Neural progenitor cell (in vitro differentiated cells): ENCODE measurements at regions not wholly inside any gene's neighbourhood (a gene's known extent, or its start where the extent isn't known, plus 50 kb on each side); places are given as distances from the start of the nearest gene placed in this dataset.
A peak's percentile ranks its signal among the peaks of the same experiment; 100 is the strongest.

Experiments
- DNase-seq: peaks from one replicate; pipeline ENCODE4 v3.0.0-alpha.2; 2016; ENCODE audit warnings: low spot score
- H2AFZ ChIP-seq: fragments of 200-600 bp; sonication (generic); replicated peaks from 2 replicates; pipeline ENCODE4 v1.6.1; 2016; ENCODE audit warnings: antibody characterized with exemption
- H3F3A ChIP-seq: fragments of 200-600 bp; sonication (generic); 2 replicates; pipeline ENCODE4 v1.6.1; 2016; ENCODE audit warnings: antibody characterized with exemption, low read depth
- H3K27ac ChIP-seq: fragments of 200-600 bp; sonication (generic); 2 replicates; pipeline ENCODE4 v1.5.1; 2016; ENCODE audit warnings: mild to moderate bottlenecking
- H3K27me3 ChIP-seq: fragments of 200-600 bp; sonication (generic); 2 replicates; pipeline ENCODE4 v1.6.1; 2016; ENCODE audit warnings: mild to moderate bottlenecking, moderate library complexity
- H3K36me3 ChIP-seq: fragments of 200-600 bp; sonication (generic); 2 replicates; pipeline ENCODE4 v1.5.1; 2016
- H3K4me1 ChIP-seq: fragments of 200-600 bp; sonication (generic); 2 replicates; pipeline ENCODE4 v1.6.1; 2016; ENCODE audit warnings: mixed run types
- H3K4me2 ChIP-seq: fragments of 200-600 bp; sonication (generic); 2 replicates; pipeline ENCODE4 v1.6.1; 2016
- H3K4me3 ChIP-seq: fragments of 200-600 bp; sonication (generic); 2 replicates; pipeline ENCODE4 v1.5.1; 2016
- H3K79me2 ChIP-seq: fragments of 200-600 bp; sonication (generic); 2 replicates; pipeline ENCODE4 v1.6.1; 2016; ENCODE audit warnings: low read depth
- H3K9ac ChIP-seq: fragments of 200-600 bp; sonication (generic); 2 replicates; pipeline ENCODE4 v1.6.1; 2016
- H3K9me3 ChIP-seq: fragments of 200-600 bp; sonication (generic); 2 replicates; pipeline ENCODE4 v1.5.1; 2016; ENCODE audit warnings: low read depth
- H4K20me1 ChIP-seq: fragments of 200-600 bp; sonication (generic); 2 replicates; pipeline ENCODE4 v1.6.1; 2016; ENCODE audit warnings: low read depth
- H3K27ac Mint-ChIP-seq: 3 replicates; pipeline ENCODE4 v1.8.0; 2021; ENCODE audit warnings: mixed read lengths
- H3K27me3 Mint-ChIP-seq: 2 replicates; pipeline ENCODE4 v1.8.0; 2022; ENCODE audit warnings: low read depth, mild to moderate bottlenecking, inconsistent platforms, moderate library complexity, mixed read lengths; ENCODE audit not compliant: insufficient read depth
- H3K36me3 Mint-ChIP-seq: 3 replicates; pipeline ENCODE4 v1.8.0; 2021; ENCODE audit warnings: mixed read lengths
- H3K4me1 Mint-ChIP-seq: 3 replicates; pipeline ENCODE4 v1.8.0; 2021; ENCODE audit warnings: mixed read lengths
- H3K4me3 Mint-ChIP-seq: 3 replicates; pipeline ENCODE4 v1.8.0; 2021; ENCODE audit warnings: mild to moderate bottlenecking, moderate library complexity, mixed read lengths
- H3K9me3 Mint-ChIP-seq: 3 replicates; pipeline ENCODE4 v1.8.0; 2020; ENCODE audit warnings: mixed read lengths
- CTCF ChIP-seq: fragments of 200-600 bp; sonication (generic); IDR thresholded peaks from 2 replicates; pipeline ENCODE4 v1.5.1; 2017; ENCODE audit warnings: antibody characterized with exemption, mild to moderate bottlenecking
- EZH2 ChIP-seq: fragments of 200-600 bp; sonication (generic); IDR thresholded peaks from 2 replicates; pipeline ENCODE4 v1.6.1; 2017; ENCODE audit warnings: antibody characterized with exemption, mild to moderate bottlenecking, moderate library complexity
- EZH2phosphoT487 ChIP-seq: fragments of 200-600 bp; sonication (generic); IDR thresholded peaks from 2 replicates; pipeline ENCODE4 v1.6.1; 2017; ENCODE audit warnings: antibody characterized with exemption

DNA sequence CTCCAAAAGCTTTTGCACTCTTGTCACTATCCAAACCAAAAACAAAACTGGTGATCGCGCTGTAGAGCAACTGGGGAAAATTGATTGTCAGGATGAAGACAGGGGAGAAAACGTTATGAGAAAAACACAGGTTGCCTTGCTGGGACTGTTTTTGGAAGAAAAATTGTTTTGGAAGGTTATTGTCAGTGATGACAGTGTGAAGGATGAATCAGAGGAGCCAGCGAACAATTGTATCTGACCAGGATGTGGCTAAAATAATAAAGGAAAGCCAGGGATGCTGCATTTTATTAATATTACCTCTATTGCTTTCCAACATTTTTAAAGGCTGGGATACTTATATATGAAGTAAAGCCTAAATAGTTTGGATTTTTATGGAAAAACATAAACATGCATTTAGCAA, 334.0 kb downstream of the SPRY2 start:
- H4K20me1 ChIP-seq: no peaks in the 10 kb centered on the region
- no peak overlapping the region for H3K4me3 Mint-ChIP-seq
- H3K9me3 ChIP-seq: no peaks in the 10 kb centered on the region
- H3K4me2 ChIP-seq: no peak overlapping the region
- H3K27me3 ChIP-seq: no peaks in the 10 kb centered on the region
- no peaks in the 10 kb centered on the region for H3K36me3 Mint-ChIP-seq
- no peak overlapping the region for H2AFZ ChIP-seq
- H3K27me3 Mint-ChIP-seq: no peaks in the 10 kb centered on the region
- H3K4me3 ChIP-seq: no peak overlapping the region
- peaks cover 15% of the 10 kb centered on the region for H3K4me1 Mint-ChIP-seq
- no peak for DNase-seq
- H3K9me3 Mint-ChIP-seq: peaks cover 2% of the 10 kb centered on the region
- H3K27ac ChIP-seq: no peak overlapping the region
- no peaks in the 10 kb centered on the region for H3F3A ChIP-seq
- peaks cover 2% of the 10 kb centered on the region for H3K4me1 ChIP-seq
- no peaks in the 10 kb centered on the region for H3K36me3 ChIP-seq
- no peak overlapping the region for H3K27ac Mint-ChIP-seq
- no peaks in the 10 kb centered on the region for H3K79me2 ChIP-seq
- no peak overlapping the region for H3K9ac ChIP-seq
- TF ChIP-seq EZH2phosphoT487: no peak
- TF ChIP-seq EZH2: no peak
- TF ChIP-seq CTCF: no peak

DNA sequence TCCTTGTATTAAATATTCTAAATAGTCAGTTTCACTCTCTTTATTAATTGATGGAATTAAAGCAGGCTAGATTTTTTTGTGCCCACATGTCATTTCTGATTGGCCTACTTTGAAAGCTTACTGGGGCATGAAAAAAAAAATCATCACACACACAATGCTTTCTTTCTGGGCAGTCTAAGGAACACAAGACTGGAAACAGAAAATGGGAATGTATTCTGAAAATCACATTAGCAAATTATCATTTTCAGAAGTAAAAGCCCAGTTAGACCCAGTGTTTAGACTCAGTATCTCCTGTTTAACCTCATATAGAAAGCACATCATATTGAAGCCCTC, 339.4 kb downstream of the SPRY2 start:
- Histone ChIP-seq H3F3A (no peaks in the 10 kb centered on the region), H3K27ac (no peak overlapping the region), H3K9me3 (no peaks in the 10 kb centered on the region), H3K4me2 (no peak overlapping the region), H3K27me3 (no peaks in the 10 kb centered on the region), H4K20me1 (no peaks in the 10 kb centered on the region), H3K4me3 (no peak overlapping the region), H3K79me2 (no peaks in the 10 kb centered on the region), H3K36me3 (no peaks in the 10 kb centered on the region), H3K9ac (no peak overlapping the region), H2AFZ (no peak overlapping the region), H3K4me1 (no peaks in the 10 kb centered on the region)
- no peak for DNase-seq
- H3K27ac Mint-ChIP-seq: peak overlapping the region; percentile 59
- H3K4me3 Mint-ChIP-seq: no peak overlapping the region
- peaks cover 16% of the 10 kb centered on the region for H3K4me1 Mint-ChIP-seq
- H3K36me3 Mint-ChIP-seq: peaks cover 4% of the 10 kb centered on the region
- H3K9me3 Mint-ChIP-seq: peaks cover 16% of the 10 kb centered on the region
- no peaks in the 10 kb centered on the region for H3K27me3 Mint-ChIP-seq
- no peak for TF ChIP-seq CTCF
- TF ChIP-seq EZH2phosphoT487: no peak
- no peak for TF ChIP-seq EZH2

DNA sequence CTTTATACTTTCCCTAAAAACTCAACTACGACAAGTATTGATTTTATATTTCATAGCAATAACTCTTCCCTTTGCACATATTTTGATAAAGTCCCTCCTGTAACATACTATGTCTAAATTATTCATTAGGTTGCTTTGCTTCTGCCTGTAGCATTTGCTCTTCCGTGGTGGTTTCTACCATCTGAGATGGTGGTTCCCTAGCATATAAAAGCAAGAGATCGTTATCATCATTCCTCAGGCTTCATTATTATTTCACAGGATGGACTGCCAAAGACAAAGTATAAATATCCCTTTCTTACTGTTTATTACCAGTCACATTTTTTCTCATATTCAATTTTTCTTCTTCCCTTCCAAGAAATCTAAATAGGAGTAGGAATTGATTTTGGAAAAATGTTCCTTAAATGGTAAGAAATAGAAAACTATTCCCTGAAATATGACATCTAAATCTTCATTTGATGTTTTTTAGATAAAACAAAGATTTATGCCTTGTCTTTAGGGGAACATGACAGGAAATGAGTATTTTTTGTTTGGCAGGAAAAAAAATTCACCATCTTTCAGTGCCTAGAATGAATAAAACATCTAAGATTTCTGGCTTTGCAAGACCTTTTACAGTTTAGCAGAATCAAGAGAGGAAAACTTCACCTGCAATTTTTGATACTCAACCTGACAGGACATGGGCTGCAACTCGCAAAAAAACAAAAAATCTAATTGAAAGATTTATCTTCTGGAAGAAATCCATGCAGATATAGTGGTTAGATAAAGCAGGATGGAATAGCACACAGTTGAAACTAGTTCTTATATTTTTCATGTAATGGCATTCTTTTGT, 340.0 kb downstream of the SPRY2 start:
- Histone ChIP-seq H3K79me2 (no peaks in the 10 kb centered on the region), H3K27ac (no peak overlapping the region), H3K4me3 (no peak overlapping the region), H3K36me3 (no peaks in the 10 kb centered on the region), H3K4me1 (no peaks in the 10 kb centered on the region), H3K27me3 (no peaks in the 10 kb centered on the region), H3K9ac (no peak overlapping the region), H3K9me3 (no peaks in the 10 kb centered on the region), H2AFZ (no peak overlapping the region), H4K20me1 (no peaks in the 10 kb centered on the region), H3F3A (no peaks in the 10 kb centered on the region), H3K4me2 (no peak overlapping the region)
- Mint-ChIP-seq H3K27ac (peak overlapping the region; percentile 7), H3K4me3 (no peak overlapping the region), H3K4me1 (peaks cover 18% of the 10 kb centered on the region), H3K36me3 (peaks cover 6% of the 10 kb centered on the region), H3K9me3 (peaks cover 18% of the 10 kb centered on the region), H3K27me3 (peaks cover 1% of the 10 kb centered on the region)
- DNase-seq: no peak
- no peak for TF ChIP-seq EZH2
- TF ChIP-seq CTCF: no peak
- no peak for TF ChIP-seq EZH2phosphoT487
